HEK293 (cell line): ENCODE measurements at regions not wholly inside any gene's neighbourhood (a gene's known extent, or its start where the extent isn't known, plus 50 kb on each side); places are given as distances from the start of the nearest gene placed in this dataset.

ENCODE experiments used
- GLIS1 ChIP-seq: fragments of 450-650 bp; formaldehyde crosslinking; IDR thresholded peaks from 2 replicates; pipeline ENCODE4 v1.5.1; 2016; ENCODE audit warnings: missing biosample characterization, missing genetic modification characterization
- ZNF560 ChIP-seq: fragments of 450-650 bp; formaldehyde crosslinking; IDR thresholded peaks from 2 replicates; pipeline ENCODE4 v1.5.1; 2017; ENCODE audit warnings: missing biosample characterization, missing genetic modification characterization, borderline replicate concordance
- ZNF629 ChIP-seq: fragments of 450-650 bp; formaldehyde crosslinking; IDR thresholded peaks from 2 replicates; pipeline ENCODE4 v1.5.1; 2017; ENCODE audit warnings: missing biosample characterization, missing genetic modification characterization
- ZNF747 ChIP-seq: fragments of 450-650 bp; formaldehyde crosslinking; IDR thresholded peaks from 2 replicates; pipeline ENCODE4 v1.5.1; 2016; ENCODE audit warnings: missing biosample characterization, missing genetic modification characterization
- ZNF768 ChIP-seq: fragments of 450-650 bp; formaldehyde crosslinking; IDR thresholded peaks from 2 replicates; pipeline ENCODE4 v1.5.1; 2018; ENCODE audit warnings: missing biosample characterization, mild to moderate bottlenecking, missing genetic modification characterization
- TF ChIP-seq, protein P1 (sequence below): fragments of 450-650 bp; formaldehyde crosslinking; IDR thresholded peaks from 2 replicates; pipeline ENCODE4 v1.5.1; 2016; ENCODE audit warnings: missing biosample characterization, missing genetic modification characterization
- TF ChIP-seq, protein P2 (sequence below): fragments of 450-650 bp; formaldehyde crosslinking; IDR thresholded peaks from 2 replicates; pipeline ENCODE4 v1.5.1; 2016; ENCODE audit warnings: missing biosample characterization, missing genetic modification characterization

- TF ChIP-seq GLIS1 (no peak), ZNF768 (tag by site-specific recombination) (no peak), ZNF629 (tag by site-specific recombination) (no peak), ZNF560 (tag by site-specific recombination) (no peak), ZNF747 (tag by site-specific recombination) (no peak)
- TF ChIP-seq, protein P1, sequence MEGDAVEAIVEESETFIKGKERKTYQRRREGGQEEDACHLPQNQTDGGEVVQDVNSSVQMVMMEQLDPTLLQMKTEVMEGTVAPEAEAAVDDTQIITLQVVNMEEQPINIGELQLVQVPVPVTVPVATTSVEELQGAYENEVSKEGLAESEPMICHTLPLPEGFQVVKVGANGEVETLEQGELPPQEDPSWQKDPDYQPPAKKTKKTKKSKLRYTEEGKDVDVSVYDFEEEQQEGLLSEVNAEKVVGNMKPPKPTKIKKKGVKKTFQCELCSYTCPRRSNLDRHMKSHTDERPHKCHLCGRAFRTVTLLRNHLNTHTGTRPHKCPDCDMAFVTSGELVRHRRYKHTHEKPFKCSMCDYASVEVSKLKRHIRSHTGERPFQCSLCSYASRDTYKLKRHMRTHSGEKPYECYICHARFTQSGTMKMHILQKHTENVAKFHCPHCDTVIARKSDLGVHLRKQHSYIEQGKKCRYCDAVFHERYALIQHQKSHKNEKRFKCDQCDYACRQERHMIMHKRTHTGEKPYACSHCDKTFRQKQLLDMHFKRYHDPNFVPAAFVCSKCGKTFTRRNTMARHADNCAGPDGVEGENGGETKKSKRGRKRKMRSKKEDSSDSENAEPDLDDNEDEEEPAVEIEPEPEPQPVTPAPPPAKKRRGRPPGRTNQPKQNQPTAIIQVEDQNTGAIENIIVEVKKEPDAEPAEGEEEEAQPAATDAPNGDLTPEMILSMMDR (tag by site-specific recombination): no peak
- TF ChIP-seq, protein P2, sequence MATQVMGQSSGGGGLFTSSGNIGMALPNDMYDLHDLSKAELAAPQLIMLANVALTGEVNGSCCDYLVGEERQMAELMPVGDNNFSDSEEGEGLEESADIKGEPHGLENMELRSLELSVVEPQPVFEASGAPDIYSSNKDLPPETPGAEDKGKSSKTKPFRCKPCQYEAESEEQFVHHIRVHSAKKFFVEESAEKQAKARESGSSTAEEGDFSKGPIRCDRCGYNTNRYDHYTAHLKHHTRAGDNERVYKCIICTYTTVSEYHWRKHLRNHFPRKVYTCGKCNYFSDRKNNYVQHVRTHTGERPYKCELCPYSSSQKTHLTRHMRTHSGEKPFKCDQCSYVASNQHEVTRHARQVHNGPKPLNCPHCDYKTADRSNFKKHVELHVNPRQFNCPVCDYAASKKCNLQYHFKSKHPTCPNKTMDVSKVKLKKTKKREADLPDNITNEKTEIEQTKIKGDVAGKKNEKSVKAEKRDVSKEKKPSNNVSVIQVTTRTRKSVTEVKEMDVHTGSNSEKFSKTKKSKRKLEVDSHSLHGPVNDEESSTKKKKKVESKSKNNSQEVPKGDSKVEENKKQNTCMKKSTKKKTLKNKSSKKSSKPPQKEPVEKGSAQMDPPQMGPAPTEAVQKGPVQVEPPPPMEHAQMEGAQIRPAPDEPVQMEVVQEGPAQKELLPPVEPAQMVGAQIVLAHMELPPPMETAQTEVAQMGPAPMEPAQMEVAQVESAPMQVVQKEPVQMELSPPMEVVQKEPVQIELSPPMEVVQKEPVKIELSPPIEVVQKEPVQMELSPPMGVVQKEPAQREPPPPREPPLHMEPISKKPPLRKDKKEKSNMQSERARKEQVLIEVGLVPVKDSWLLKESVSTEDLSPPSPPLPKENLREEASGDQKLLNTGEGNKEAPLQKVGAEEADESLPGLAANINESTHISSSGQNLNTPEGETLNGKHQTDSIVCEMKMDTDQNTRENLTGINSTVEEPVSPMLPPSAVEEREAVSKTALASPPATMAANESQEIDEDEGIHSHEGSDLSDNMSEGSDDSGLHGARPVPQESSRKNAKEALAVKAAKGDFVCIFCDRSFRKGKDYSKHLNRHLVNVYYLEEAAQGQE (tag by site-specific recombination): no peak
These were observed 429.0 kb downstream of the UTRN start for GRCh38 chr6:144714021-144714712.
